ENCODE measurements at regions not wholly inside any gene's neighbourhood (a gene's known extent, or its start where the extent isn't known, plus 50 kb on each side); places are given as distances from the start of the nearest gene placed in this dataset.
A peak's percentile ranks its signal among the peaks of the same experiment; 100 is the strongest.

DNA sequence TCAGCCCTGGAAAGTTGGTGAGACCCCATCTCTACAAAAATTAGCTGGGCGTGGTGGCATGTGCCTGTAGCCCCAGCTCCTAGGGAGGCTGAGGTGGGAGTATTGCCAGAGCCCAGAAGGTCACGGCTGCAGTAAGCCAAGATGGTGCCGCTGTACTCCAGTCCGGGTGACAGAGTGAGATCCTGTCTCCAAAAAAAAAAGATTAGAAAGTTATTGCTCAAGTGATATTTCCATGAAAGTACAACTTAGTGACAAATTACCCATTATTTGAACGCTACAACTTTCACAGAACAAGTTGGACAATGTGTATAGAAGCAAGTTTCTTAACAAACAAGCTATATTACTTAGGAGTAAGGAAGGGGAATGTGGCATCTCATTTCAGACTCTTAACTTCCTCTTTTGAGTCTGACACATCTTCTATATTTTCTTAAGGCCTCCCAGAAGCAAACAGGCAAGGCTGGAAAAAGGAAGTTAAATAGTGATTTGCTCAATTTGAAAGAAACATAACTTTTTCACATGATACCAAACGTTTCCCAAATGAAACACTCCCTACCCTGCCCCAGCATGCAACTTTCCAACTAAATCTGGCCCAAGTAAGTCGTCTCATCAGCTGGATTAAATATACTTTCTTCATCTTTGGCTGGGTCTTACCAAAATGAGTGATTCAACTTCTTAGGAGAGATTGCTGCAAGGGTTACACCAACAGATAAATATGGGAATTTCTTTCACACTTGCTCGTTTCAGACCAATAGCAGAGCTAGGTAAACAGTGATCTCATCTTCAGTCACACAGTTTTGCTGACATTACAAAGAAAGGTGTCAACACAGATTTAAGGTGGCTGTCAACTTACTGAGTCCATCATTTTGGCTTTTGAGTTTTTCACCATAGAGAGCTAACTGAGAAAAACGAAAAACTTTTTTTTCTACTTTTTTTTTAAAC lies 66.3 kb upstream of the KLF6 start:
- Mint-ChIP-seq H3K36me3 (ENCODE audit: low read depth) (no peaks in the 10 kb centered on the region; the same call in 1 of the 2 replicates), H3K9me3 (no peaks in the 10 kb centered on the region), H3K4me1 (ENCODE audit: low read depth) (peaks cover 70% of the 10 kb centered on the region), H3K4me3 (peak overlapping the region; percentile 55), H3K27me3 (ENCODE audit: insufficient read depth) (no peaks in the 10 kb centered on the region), H3K27ac (peak overlapping the region; percentile 98)
- TF ChIP-seq CTCF (IDR thresholded peaks at IDR 0.05) = no peak
- DNase-seq = peak; percentile 60

- TF ChIP-seq CTCF (IDR thresholded peaks at IDR 0.05) = no peak
- Mint-ChIP-seq H3K9me3 (no peaks in the 10 kb centered on the region), H3K27me3 (ENCODE audit: insufficient read depth) (no peaks in the 10 kb centered on the region), H3K4me3 (no peak overlapping the region), H3K4me1 (ENCODE audit: low read depth) (peaks cover 67% of the 10 kb centered on the region), H3K36me3 (ENCODE audit: low read depth) (no peaks in the 10 kb centered on the region; the same call in 1 of the 2 replicates), H3K27ac (peak overlapping the region; percentile 58; the same call in 1 of the 2 replicates)
- DNase-seq = peak; percentile 77
Observed at GRCh38 chr10:3848775-3849635, 64.0 kb upstream of the KLF6 start.

GRCh38 chr10:3848005-3848774 lies 63.2 kb upstream of the KLF6 start:
- Mint-ChIP-seq H3K4me1 (ENCODE audit: low read depth) (peaks cover 59% of the 10 kb centered on the region), H3K36me3 (ENCODE audit: low read depth) (no peaks in the 10 kb centered on the region; the same call in 1 of the 2 replicates), H3K27me3 (ENCODE audit: insufficient read depth) (no peaks in the 10 kb centered on the region), H3K27ac (peak overlapping the region; percentile 94), H3K9me3 (no peaks in the 10 kb centered on the region), H3K4me3 (peak overlapping the region; percentile 64; the same call in 1 of the 2 replicates)
- no peak for DNase-seq
- no peak for TF ChIP-seq CTCF (IDR thresholded peaks at IDR 0.05)

GRCh38 chr10:3846736-3847135 lies 61.7 kb upstream of the KLF6 start:
- no peak overlapping the region for H3K27ac Mint-ChIP-seq
- H3K4me3 Mint-ChIP-seq = no peak overlapping the region
- peaks cover 44% of the 10 kb centered on the region for H3K4me1 Mint-ChIP-seq (ENCODE audit: low read depth)
- H3K36me3 Mint-ChIP-seq (ENCODE audit: low read depth) = no peaks in the 10 kb centered on the region; the same call in 1 of the 2 replicates
- no peaks in the 10 kb centered on the region for H3K27me3 Mint-ChIP-seq (ENCODE audit: insufficient read depth)
- no peak for TF ChIP-seq CTCF (IDR thresholded peaks at IDR 0.05)
- H3K9me3 Mint-ChIP-seq = no peaks in the 10 kb centered on the region
- DNase-seq = no peak

- no peak for TF ChIP-seq CTCF (IDR thresholded peaks at IDR 0.05)
- H3K4me1 Mint-ChIP-seq (ENCODE audit: low read depth) = peaks cover 39% of the 10 kb centered on the region
- H3K27me3 Mint-ChIP-seq (ENCODE audit: insufficient read depth) = no peaks in the 10 kb centered on the region
- H3K4me3 Mint-ChIP-seq = no peak overlapping the region
- no peaks in the 10 kb centered on the region for H3K9me3 Mint-ChIP-seq
- DNase-seq = no peak
- no peaks in the 10 kb centered on the region for H3K36me3 Mint-ChIP-seq (ENCODE audit: low read depth)
- H3K27ac Mint-ChIP-seq = no peak overlapping the region
Observed at GRCh38 chr10:3844491-3845025, 59.5 kb upstream of the KLF6 start.

All from HFFc6 (cell line).